CD14-positive monocyte (primary cell): ENCODE measurements at regions not wholly inside any gene's neighbourhood (a gene's known extent, or its start where the extent isn't known, plus 50 kb on each side); places are given as distances from the start of the nearest gene placed in this dataset. TPM values are rescaled to one million over a fixed set of nuclear protein-coding genes. Genes with fewer than 3 reads are reported as not detected.

Experiments used
- DNase-seq, 3 donors: peaks; one replicate each; pipeline ENCODE4 v3.0.0-alpha.2; 2011 to 2022
- H2AFZ ChIP-seq: 2 replicates; pipeline ENCODE4 v1.6.0; 2012; ENCODE audit warnings: mild to moderate bottlenecking, low read depth, low read length, inconsistent platforms; ENCODE audit not compliant: insufficient read depth, poor library complexity, severe bottlenecking
- H3K27ac ChIP-seq, 2 donors: 1 replicate in 1 of 2; 2 replicates in 1 of 2; pipeline ENCODE4 v1.5.1; 2012 to 2013; ENCODE audit warnings: low read length in 2 of 2, control low read depth in 1 of 2, inconsistent platforms in 1 of 2, low read depth in 1 of 2, mild to moderate bottlenecking in 1 of 2
- H3K27me3 ChIP-seq, 2 donors: one replicate each; pipeline versions ENCODE4 v1.6.0 to v1.6.1; 2011 to 2013; ENCODE audit warnings: low read length in 2 of 2; ENCODE audit not compliant: control insufficient read depth in 2 of 2, insufficient read depth in 2 of 2
- H3K36me3 ChIP-seq, 2 donors: replicated peaks in 1 of 2; 1 replicate in 1 of 2; 2 replicates in 1 of 2; pipeline versions ENCODE4 v1.5.1 to v1.6.1; 2012 to 2013; ENCODE audit warnings: low read length in 2 of 2, control low read depth in 1 of 2, inconsistent platforms in 1 of 2, mild to moderate bottlenecking in 1 of 2; ENCODE audit not compliant: insufficient read depth in 2 of 2, control insufficient read depth in 1 of 2
- H3K4me1 ChIP-seq, 2 donors: 1 replicate in 1 of 2; 2 replicates in 1 of 2; pipeline versions ENCODE4 v1.5.1 to v1.6.1; 2012 to 2013; ENCODE audit warnings: low read length in 2 of 2, control low read depth in 1 of 2, inconsistent platforms in 1 of 2, mild to moderate bottlenecking in 1 of 2, moderate library complexity in 1 of 2; ENCODE audit not compliant: insufficient read depth in 2 of 2, control insufficient read depth in 1 of 2
- H3K4me2 ChIP-seq: replicated peaks from 2 replicates; pipeline ENCODE3; 2012; ENCODE audit warnings: low read length, moderate library complexity, mild to moderate bottlenecking; ENCODE audit not compliant: poor library complexity, severe bottlenecking; ENCODE audit errors: extremely low read depth
- H3K4me3 ChIP-seq, 3 experiments: fragments of 200-600 bp in 1 of 3; sonication (generic) in 1 of 3; replicated peaks in 1 of 3; 1 replicate in 2 of 3; 2 replicates in 1 of 3; pipeline ENCODE4 v1.5.1; 2011 to 2013; ENCODE audit warnings: low read length in 3 of 3, mild to moderate bottlenecking in 3 of 3, control low read depth in 2 of 3, low read depth in 2 of 3, inconsistent platforms in 1 of 3, moderate library complexity in 1 of 3
- H3K79me2 ChIP-seq: 2 replicates; pipeline ENCODE4 v1.6.0; 2012; ENCODE audit warnings: mild to moderate bottlenecking, control low read depth, inconsistent platforms, low read length, moderate library complexity; ENCODE audit not compliant: insufficient read depth
- H3K9ac ChIP-seq: 2 replicates; pipeline ENCODE4 v1.6.0; 2017; ENCODE audit warnings: low read length, mild to moderate bottlenecking; ENCODE audit not compliant: insufficient read depth, poor library complexity, severe bottlenecking
- H3K9me3 ChIP-seq, 2 donors: replicated peaks in 1 of 2; 1 replicate in 1 of 2; 2 replicates in 1 of 2; pipeline versions ENCODE4 v1.5.1 to v1.6.1; 2012 to 2013; ENCODE audit warnings: low read length in 2 of 2, control low read depth in 1 of 2; ENCODE audit not compliant: control insufficient read depth in 1 of 2, insufficient read depth in 1 of 2
- H4K20me1 ChIP-seq: 2 replicates; pipeline ENCODE4 v1.6.0; 2012; ENCODE audit warnings: mild to moderate bottlenecking, low read length, control low read depth, moderate library complexity; ENCODE audit not compliant: insufficient read depth
- H3K27ac Mint-ChIP-seq, 7 donors: one replicate each; pipeline ENCODE4 v1.8.0; 2020; ENCODE audit warnings: mild to moderate bottlenecking in 7 of 7, mixed read lengths in 7 of 7, moderate library complexity in 6 of 7, inconsistent platforms in 2 of 7
- H3K27me3 Mint-ChIP-seq, 3 donors: one replicate each; pipeline ENCODE4 v1.8.0; 2021 to 2022; ENCODE audit warnings: low read depth in 3 of 3, mild to moderate bottlenecking in 3 of 3, mixed read lengths in 3 of 3, moderate library complexity in 3 of 3, inconsistent platforms in 1 of 3
- H3K36me3 Mint-ChIP-seq, 2 donors: one replicate each; pipeline ENCODE4 v1.8.0; 2020; ENCODE audit warnings: mixed read lengths in 2 of 2, inconsistent platforms in 1 of 2, mild to moderate bottlenecking in 1 of 2
- H3K4me1 Mint-ChIP-seq: one replicate; pipeline ENCODE4 v1.8.0; 2020; ENCODE audit warnings: mild to moderate bottlenecking, mixed read lengths
- H3K4me3 Mint-ChIP-seq, 2 donors: one replicate each; pipeline ENCODE4 v1.8.0; 2020; ENCODE audit warnings: mild to moderate bottlenecking in 2 of 2, mixed read lengths in 2 of 2, moderate library complexity in 1 of 2
- H3K9me3 Mint-ChIP-seq, 7 donors: one replicate each; pipeline ENCODE4 v1.8.0; 2020 to 2022; ENCODE audit warnings: mixed read lengths in 7 of 7, mild to moderate bottlenecking in 6 of 7, moderate library complexity in 6 of 7, inconsistent platforms in 2 of 7
- CTCF ChIP-seq: fragments of 200-600 bp; IDR thresholded peaks from one replicate; pipeline ENCODE4 v1.8.0; 2022; ENCODE audit warnings: antibody characterized with exemption, mild to moderate bottlenecking
- WGBS: methylation state at CpG from one replicate; pipeline ENCODE4 v1.1.5; 2013; ENCODE audit warnings: missing lambda C conversion rate; ENCODE audit not compliant: insufficient coverage; 5-methylcytosine and 5-hydroxymethylcytosine counted together
- intact Hi-C, 2 donors: fragments of 100-400 bp; cut with micrococcal nuclease; formaldehyde crosslinking; loops; one replicate each; pipeline versions ENCODE4 v1.15.0 to v1.15.1; 2023
- small RNA-seq: library from RNA; depleted of rRNA; stranded (forward); fragments of <200 nt; gene quantifications from one replicate; pipeline ENCODE3, GENCODE V24; 2012; ENCODE audit warnings: low read depth; ENCODE audit not compliant: insufficient read length

GRCh38 chr3:86126552-86126951, 864.4 kb downstream of the VGLL3 start:
- H3K4me1 Mint-ChIP-seq, result no peaks in the 10 kb centered on the region
- no peaks in the 10 kb centered on the region for H3K4me1 ChIP-seq
- H3K9ac ChIP-seq, result no peak overlapping the region
- no peak overlapping the region for H3K4me2 ChIP-seq
- no peaks in the 10 kb centered on the region for H3K27me3 ChIP-seq
- no peak overlapping the region for H3K4me3 Mint-ChIP-seq
- H3K4me3 ChIP-seq, result no peak overlapping the region
- no peak overlapping the region for H2AFZ ChIP-seq
- no CpG with 5 or more reads among the region's 5 CpGs for WGBS
- H3K79me2 ChIP-seq, result no peaks in the 10 kb centered on the region
- intact Hi-C loops, result no loop called here
- H3K36me3 ChIP-seq, result no peaks in the 10 kb centered on the region
- H3K9me3 Mint-ChIP-seq, result peaks cover 2 to 11% (median 5%) of the 10 kb centered on the region in 7 donors
- H3K36me3 Mint-ChIP-seq, result no peaks in the 10 kb centered on the region
- peaks cover 0 to 11% of the 10 kb centered on the region in 2 donors for H3K9me3 ChIP-seq
- no peak for DNase-seq
- H3K27me3 Mint-ChIP-seq, result no peaks in the 10 kb centered on the region
- TF ChIP-seq CTCF, result no peak
- no peak overlapping the region for H3K27ac ChIP-seq
- no peak overlapping the region for H3K27ac Mint-ChIP-seq
- H4K20me1 ChIP-seq, result no peaks in the 10 kb centered on the region

Small RNA genes in the stretch of these regions (small RNA-seq; reads per million reads assigned to genes)
- gene AC108706.1 (not detected), gene RNU6-1129P (not detected)
